GM21360 (cell line): ENCODE measurements at regions not wholly inside any gene's neighbourhood (a gene's known extent, or its start where the extent isn't known, plus 50 kb on each side); places are given as distances from the start of the nearest gene placed in this dataset.

Experiments
- ATAC-seq: cut with Tn5 transposase; IDR thresholded peaks from one replicate; pipeline ENCODE4 v1.9.1; 2021; ENCODE audit warnings: mild to moderate bottlenecking, moderate library complexity; ENCODE audit not compliant: unreplicated experiment

- no peak for ATAC-seq
Measured at GRCh38 chr15:39194106-39194830, 386.6 kb upstream of the THBS1 start.

GRCh38 chr15:39195961-39196486, 384.9 kb upstream of the THBS1 start:
- no peak for ATAC-seq

GRCh38 chr15:39198044-39199000, 382.6 kb upstream of the THBS1 start:
- ATAC-seq: no peak

GRCh38 chr15:39199076-39199475, 381.8 kb upstream of the THBS1 start:
- ATAC-seq: no peak

GRCh38 chr15:39200586-39200985, 380.3 kb upstream of the THBS1 start:
- no peak for ATAC-seq

- ATAC-seq: no peak
Measured at GRCh38 chr15:39202641-39203040, 378.2 kb upstream of the THBS1 start.

- no peak for ATAC-seq
Measured at GRCh38 chr15:39204031-39204430, 376.8 kb upstream of the THBS1 start.

- no peak for ATAC-seq
Measured at GRCh38 chr15:39205081-39205480, 375.8 kb upstream of the THBS1 start.

GRCh38 chr15:39205506-39206371, 375.1 kb upstream of the THBS1 start:
- no peak for ATAC-seq

GRCh38 chr15:39207532-39208115, 373.3 kb upstream of the THBS1 start:
- no peak for ATAC-seq

- no peak for ATAC-seq
Measured at GRCh38 chr15:39208187-39208586, 372.7 kb upstream of the THBS1 start.

- ATAC-seq: no peak
Measured at GRCh38 chr15:39209548-39210211, 371.2 kb upstream of the THBS1 start.

- no peak for ATAC-seq
Measured at GRCh38 chr15:39211108-39211979, 369.5 kb upstream of the THBS1 start.

- no peak for ATAC-seq
Measured at GRCh38 chr15:39213385-39213840, 367.5 kb upstream of the THBS1 start.

- no peak for ATAC-seq
Measured at GRCh38 chr15:39215015-39215414, 365.9 kb upstream of the THBS1 start.

GRCh38 chr15:39216816-39217215, 364.1 kb upstream of the THBS1 start:
- ATAC-seq: no peak

- no peak for ATAC-seq
Measured at GRCh38 chr15:39219608-39220007, 361.3 kb upstream of the THBS1 start.

- ATAC-seq: no peak
Measured at GRCh38 chr15:39226169-39226937, 354.5 kb upstream of the THBS1 start.
